ENCODE measurements at regions not wholly inside any gene's neighbourhood (a gene's known extent, or its start where the extent isn't known, plus 50 kb on each side); places are given as distances from the start of the nearest gene placed in this dataset.

- TF ChIP-seq CTCF (optimal IDR thresholded peaks at IDR 0.05 in 1 of 3, IDR thresholded peaks at IDR 0.05 in 1 of 3, conservative IDR thresholded peaks at IDR 0.05 in 1 of 3; ENCODE audit: extremely low read depth in 1 of 3, insufficient read depth in 2 of 3, low read length in 3 of 3), result no peak
- TF ChIP-seq EZH2 (IDR thresholded peaks at IDR 0.05; ENCODE audit: low read length), result no peak
Observed at GRCh38 chr9:90419221-90419851, 223.3 kb downstream of the DIRAS2 start.

All from keratinocyte (primary cell).